BLaER1 treated with 17β-estradiol and CSF1 and Interleukin-3, amounts not matched to agents 10 nM and 100 nM (cell line): ENCODE measurements at regions not wholly inside any gene's neighbourhood (a gene's known extent, or its start where the extent isn't known, plus 50 kb on each side); places are given as distances from the start of the nearest gene placed in this dataset.
"Not testable (repeated sequence)": the region's sequence is repeated elsewhere in the genome, so short reads cannot be mapped to it uniquely, and the experiment has no call there.

Source experiments
- H3K27ac ChIP-seq, 11 experiments: shearing (Covaris generic); formaldehyde crosslinking; 2 replicates each; pipeline ENCODE4 v1.8.1; 2022
- H3K27me3 ChIP-seq, 11 experiments: shearing (Covaris generic); formaldehyde crosslinking; 2 replicates each; pipeline ENCODE4 v1.8.1; 2022
- H3K36me3 ChIP-seq, 11 experiments: shearing (Covaris generic); formaldehyde crosslinking; 2 replicates each; pipeline ENCODE4 v1.8.1; 2022
- H3K4me1 ChIP-seq, 10 experiments: shearing (Covaris generic); formaldehyde crosslinking; 2 replicates each; pipeline ENCODE4 v1.8.1; 2022
- H3K4me2 ChIP-seq, 11 experiments: shearing (Covaris generic); formaldehyde crosslinking; 2 replicates each; pipeline ENCODE4 v1.8.1; 2022
- H3K4me3 ChIP-seq, 10 experiments: shearing (Covaris generic); formaldehyde crosslinking; 2 replicates each; pipeline ENCODE4 v1.8.1; 2022
- H3K9ac ChIP-seq, 11 experiments: shearing (Covaris generic); formaldehyde crosslinking; 2 replicates each; pipeline ENCODE4 v1.8.1; 2022
- H3K9me3 ChIP-seq, 11 experiments: shearing (Covaris generic); formaldehyde crosslinking; replicated peaks in 1 of 11; 2 replicates each; pipeline ENCODE4 v1.8.1; 2022
- H4K20me1 ChIP-seq, 11 experiments: shearing (Covaris generic); formaldehyde crosslinking; 2 replicates each; pipeline ENCODE4 v1.8.1; 2022
- Cebpa-rat ChIP-seq, 11 experiments: shearing (Covaris generic); IDR thresholded peaks; 2 replicates each; pipeline ENCODE4 v1.8.1; 2022

- no peaks in the 10 kb centered on the region for H4K20me1 ChIP-seq
- 0 out of 22 replicates have a peak, but pooled peaks cover 0 to 5% (median 0%) of the 10 kb centered on the region in 11 experiments for H3K9me3 ChIP-seq
- H3K4me1 ChIP-seq: peaks cover 0 to 5% (median under 1%) of the 10 kb centered on the region in 10 experiments; a peak in 9 of 20 replicates
- H3K4me2 ChIP-seq: no peak overlapping the region
- no peak overlapping the region for H3K9ac ChIP-seq
- H3K27me3 ChIP-seq: no peaks in the 10 kb centered on the region
- H3K27ac ChIP-seq: no peak overlapping the region
- no peaks in the 10 kb centered on the region for H3K36me3 ChIP-seq
- no peak overlapping the region for H3K4me3 ChIP-seq
- no peak for TF ChIP-seq Cebpa-rat (IDR thresholded peaks at IDR 0.05)
Observed at GRCh38 chr11:92601048-92601447, 368.4 kb upstream of the MTNR1B start.

- no peaks in the 10 kb centered on the region for H4K20me1 ChIP-seq
- H3K9ac ChIP-seq: no peak overlapping the region
- TF ChIP-seq Cebpa-rat (IDR thresholded peaks at IDR 0.05): no peak
- H3K4me1 ChIP-seq: peaks cover 0 to 19% (median 9%) of the 10 kb centered on the region in 10 experiments; a peak in 10 of 20 replicates
- no peaks in the 10 kb centered on the region for H3K36me3 ChIP-seq
- H3K4me3 ChIP-seq: no peak overlapping the region
- H3K27ac ChIP-seq: no peak overlapping the region
- H3K4me2 ChIP-seq: peak overlapping the region in 4 of 11 experiments; percentile 34 to 66 (median 60); a peak in 7 of 22 replicates
- no peaks in the 10 kb centered on the region for H3K27me3 ChIP-seq
- no peaks in the 10 kb centered on the region for H3K9me3 ChIP-seq
Observed at GRCh38 chr11:92605667-92606066, 363.8 kb upstream of the MTNR1B start.

GRCh38 chr11:92607969-92608722 lies 361.3 kb upstream of the MTNR1B start:
- Histone ChIP-seq H3K4me1 (peaks cover 0 to 20% (median 9%) of the 10 kb centered on the region in 10 experiments; a peak in 10 of 20 replicates), H3K36me3 (no peaks in the 10 kb centered on the region), H4K20me1 (no peaks in the 10 kb centered on the region), H3K27me3 (no peaks in the 10 kb centered on the region), H3K9ac (no peak overlapping the region), H3K27ac (no peak overlapping the region), H3K9me3 (no peaks in the 10 kb centered on the region), H3K4me2 (no peak overlapping the region), H3K4me3 (no peak overlapping the region)
- TF ChIP-seq Cebpa-rat (IDR thresholded peaks at IDR 0.05): no peak

GRCh38 chr11:92611157-92611556 lies 358.3 kb upstream of the MTNR1B start:
- no peaks in the 10 kb centered on the region for H3K27me3 ChIP-seq
- no peaks in the 10 kb centered on the region for H4K20me1 ChIP-seq
- H3K27ac ChIP-seq: no peak overlapping the region
- H3K4me1 ChIP-seq: peaks cover 0 to 14% (median 8%) of the 10 kb centered on the region in 10 experiments; a peak in 10 of 20 replicates
- H3K4me3 ChIP-seq: no peak overlapping the region
- no peaks in the 10 kb centered on the region for H3K36me3 ChIP-seq
- no peak overlapping the region for H3K9ac ChIP-seq
- H3K4me2 ChIP-seq: no peak overlapping the region
- TF ChIP-seq Cebpa-rat (IDR thresholded peaks at IDR 0.05): no peak
- no peaks in the 10 kb centered on the region for H3K9me3 ChIP-seq

- not testable (repeated sequence) for H3K9ac ChIP-seq, H3K4me3 ChIP-seq, H3K27ac ChIP-seq, H3K4me2 ChIP-seq, H3K27me3 ChIP-seq, H3K36me3 ChIP-seq, H4K20me1 ChIP-seq
- H3K4me1 ChIP-seq: peaks cover 0 to 25% (median 19%) of the 10 kb centered on the region in 10 experiments; a peak in 17 of 20 replicates
- peaks cover 10 to 20% (median 15%) of the 10 kb centered on the region in 11 experiments; a peak in 21 of 22 replicates for H3K9me3 ChIP-seq
Observed at GRCh38 chr11:92618020-92618419, 351.4 kb upstream of the MTNR1B start.

GRCh38 chr11:92623055-92623454 lies 346.4 kb upstream of the MTNR1B start:
- Histone ChIP-seq H4K20me1 (no peaks in the 10 kb centered on the region), H3K27me3 (no peaks in the 10 kb centered on the region), H3K4me3 (no peak overlapping the region), H3K9ac (peak overlapping the region in 4 of 11 experiments; percentile 8 to 52 (median 34); a peak in 5 of 22 replicates), H3K4me2 (peak overlapping the region in 9 of 11 experiments; percentile 46 to 68 (median 60); a peak in 19 of 22 replicates), H3K9me3 (peaks cover 6 to 15% (median 8%) of the 10 kb centered on the region in 11 experiments; a peak in 21 of 22 replicates), H3K4me1 (peaks cover 0 to 37% (median 22%) of the 10 kb centered on the region in 10 experiments; a peak in 17 of 20 replicates), H3K36me3 (no peaks in the 10 kb centered on the region), H3K27ac (peak overlapping the region in 7 of 11 experiments; percentile 45 to 73 (median 62); a peak in 14 of 22 replicates)
- TF ChIP-seq Cebpa-rat (IDR thresholded peaks at IDR 0.05): no peak

GRCh38 chr11:92625894-92626293 lies 343.6 kb upstream of the MTNR1B start:
- no peak for TF ChIP-seq Cebpa-rat (IDR thresholded peaks at IDR 0.05)
- peaks cover 0 to 47% (median 23%) of the 10 kb centered on the region in 10 experiments; a peak in 17 of 20 replicates for H3K4me1 ChIP-seq
- 0 out of 22 replicates have a peak, but pooled peaks cover 0 to 7% (median 0%) of the 10 kb centered on the region in 11 experiments for H3K9me3 ChIP-seq
- no peak overlapping the region for H3K27ac ChIP-seq
- no peak overlapping the region for H3K9ac ChIP-seq
- no peaks in the 10 kb centered on the region for H4K20me1 ChIP-seq
- H3K27me3 ChIP-seq: no peaks in the 10 kb centered on the region
- no peak overlapping the region for H3K4me2 ChIP-seq
- no peaks in the 10 kb centered on the region for H3K36me3 ChIP-seq
- H3K4me3 ChIP-seq: no peak overlapping the region

- Histone ChIP-seq H3K36me3 (no peaks in the 10 kb centered on the region), H3K27me3 (no peaks in the 10 kb centered on the region), H3K4me2 (no peak overlapping the region), H3K9ac (no peak overlapping the region), H3K4me3 (no peak overlapping the region), H3K27ac (no peak overlapping the region), H4K20me1 (no peaks in the 10 kb centered on the region), H3K4me1 (peaks cover 0 to 40% (median 17%) of the 10 kb centered on the region in 10 experiments; a peak in 17 of 20 replicates), H3K9me3 (peaks cover 0 to 6% (median 0%) of the 10 kb centered on the region in 11 experiments; a peak in 1 of 22 replicates)
- no peak for TF ChIP-seq Cebpa-rat (IDR thresholded peaks at IDR 0.05)
Observed at GRCh38 chr11:92626624-92627023, 342.8 kb upstream of the MTNR1B start.

- no peak overlapping the region for H3K27ac ChIP-seq
- H3K27me3 ChIP-seq: no peaks in the 10 kb centered on the region
- H4K20me1 ChIP-seq: no peaks in the 10 kb centered on the region
- H3K4me3 ChIP-seq: no peak overlapping the region
- H3K4me1 ChIP-seq: peaks cover 0 to 29% (median 6%) of the 10 kb centered on the region in 10 experiments; a peak in 17 of 20 replicates
- H3K9ac ChIP-seq: no peak overlapping the region
- H3K36me3 ChIP-seq: no peaks in the 10 kb centered on the region
- H3K4me2 ChIP-seq: no peak overlapping the region
- no peak for TF ChIP-seq Cebpa-rat (IDR thresholded peaks at IDR 0.05)
- H3K9me3 ChIP-seq: peaks cover 0 to 6% (median 0%) of the 10 kb centered on the region in 11 experiments; a peak in 1 of 22 replicates
Observed at GRCh38 chr11:92627615-92628256, 341.7 kb upstream of the MTNR1B start.
